ENCODE measurements at regions not wholly inside any gene's neighbourhood (a gene's known extent, or its start where the extent isn't known, plus 50 kb on each side); places are given as distances from the start of the nearest gene placed in this dataset.

- TF ChIP-seq CTCF (IDR thresholded peaks at IDR 0.05) (no peak), EZH2 (IDR thresholded peaks at IDR 0.05; ENCODE audit: borderline replicate concordance, insufficient read depth, low read depth, low read length, poor library complexity, severe bottlenecking) (no peak)
Observed at GRCh38 chr13:59119475-59119874, 1044.3 kb downstream of the DIAPH3 start.
